Mesothelial cell of epicardium (in vitro differentiated cells): ENCODE measurements at regions not wholly inside any gene's neighbourhood (a gene's known extent, or its start where the extent isn't known, plus 50 kb on each side); places are given as distances from the start of the nearest gene placed in this dataset.
"Not testable (repeated sequence)": the region's sequence is repeated elsewhere in the genome, so short reads cannot be mapped to it uniquely, and the experiment has no call there.

Experiments used
- DNase-seq, 2 experiments: peaks; one replicate each; pipeline ENCODE4 v3.0.0; 2021; ENCODE audit warnings: low spot score in 2 of 2; ENCODE audit not compliant: unreplicated experiment in 2 of 2
- H3K27ac Mint-ChIP-seq: 2 replicates; pipeline ENCODE4 v1.8.0; 2021; ENCODE audit warnings: mixed read lengths
- H3K27me3 Mint-ChIP-seq: 2 replicates; pipeline ENCODE4 v1.8.0; 2021; ENCODE audit warnings: low read depth, mixed read lengths
- H3K36me3 Mint-ChIP-seq: 2 replicates; pipeline ENCODE4 v1.8.0; 2021; ENCODE audit warnings: mixed read lengths
- H3K4me1 Mint-ChIP-seq: 2 replicates; pipeline ENCODE4 v1.8.0; 2021; ENCODE audit warnings: mixed read lengths
- H3K4me3 Mint-ChIP-seq: 2 replicates; pipeline ENCODE4 v1.8.0; 2021; ENCODE audit warnings: mild to moderate bottlenecking, moderate library complexity, mixed read lengths
- H3K9me3 Mint-ChIP-seq: 2 replicates; pipeline ENCODE4 v1.8.0; 2021; ENCODE audit warnings: mixed read lengths
- TF ChIP-seq, protein P1 (sequence below): fragments of 200-600 bp; sonication (generic); IDR thresholded peaks from one replicate; pipeline ENCODE4 v1.5.0; 2021; ENCODE audit warnings: antibody characterized with exemption; ENCODE audit not compliant: unreplicated experiment

DNA sequence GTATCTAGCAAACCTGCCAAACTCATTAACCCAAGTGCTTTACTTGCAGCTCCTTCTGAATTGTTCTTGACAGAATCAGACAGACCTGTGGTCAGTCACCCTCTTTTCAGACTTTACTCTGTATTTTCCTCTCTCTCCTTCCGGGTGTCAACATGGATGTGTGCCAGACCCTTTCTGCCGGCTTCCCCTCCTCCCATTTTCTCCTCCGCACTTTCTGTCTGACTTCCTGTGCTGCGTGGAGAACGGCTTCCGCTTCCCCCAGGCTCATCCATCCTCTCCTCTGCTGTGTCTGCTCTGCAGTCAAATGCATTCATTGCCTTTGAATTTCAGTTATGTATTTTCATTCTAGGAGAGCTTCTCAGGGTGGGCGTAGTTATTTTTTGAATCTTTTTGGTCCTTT is 53.3 kb upstream of the LRPAP1 start:
- peaks cover 19% of the 10 kb centered on the region for H3K27me3 Mint-ChIP-seq
- not testable (repeated sequence) for H3K4me1 Mint-ChIP-seq, H3K9me3 Mint-ChIP-seq, DNase-seq, H3K4me3 Mint-ChIP-seq, H3K36me3 Mint-ChIP-seq
- H3K27ac Mint-ChIP-seq, result peak overlapping the region; percentile 85

DNA sequence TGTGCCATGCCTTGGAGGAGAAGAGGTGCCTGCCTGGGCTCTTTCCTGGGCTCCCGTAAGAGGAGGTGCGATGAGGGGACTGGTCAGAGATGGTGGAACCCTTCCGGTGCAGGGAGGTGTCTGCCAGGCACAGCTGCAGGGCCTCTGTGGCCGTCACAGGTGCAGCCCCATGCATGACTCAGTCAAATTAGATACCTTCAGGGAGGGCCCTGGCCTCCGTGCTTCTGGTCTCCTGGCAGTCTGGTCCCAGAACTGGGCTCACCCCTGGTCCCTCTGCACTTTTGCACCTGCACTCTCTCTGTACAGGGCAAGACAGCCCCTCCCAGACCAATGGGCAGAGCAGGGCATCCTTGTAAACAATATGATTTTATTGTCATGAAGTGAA is 49.9 kb upstream of the LRPAP1 start:
- Mint-ChIP-seq H3K4me3 (no peak overlapping the region), H3K27ac (no peak overlapping the region), H3K4me1 (peaks cover 5% of the 10 kb centered on the region), H3K9me3 (peaks cover 8% of the 10 kb centered on the region), H3K36me3 (no peaks in the 10 kb centered on the region), H3K27me3 (peaks cover 37% of the 10 kb centered on the region)
- no peak for DNase-seq
- TF ChIP-seq, protein P1, sequence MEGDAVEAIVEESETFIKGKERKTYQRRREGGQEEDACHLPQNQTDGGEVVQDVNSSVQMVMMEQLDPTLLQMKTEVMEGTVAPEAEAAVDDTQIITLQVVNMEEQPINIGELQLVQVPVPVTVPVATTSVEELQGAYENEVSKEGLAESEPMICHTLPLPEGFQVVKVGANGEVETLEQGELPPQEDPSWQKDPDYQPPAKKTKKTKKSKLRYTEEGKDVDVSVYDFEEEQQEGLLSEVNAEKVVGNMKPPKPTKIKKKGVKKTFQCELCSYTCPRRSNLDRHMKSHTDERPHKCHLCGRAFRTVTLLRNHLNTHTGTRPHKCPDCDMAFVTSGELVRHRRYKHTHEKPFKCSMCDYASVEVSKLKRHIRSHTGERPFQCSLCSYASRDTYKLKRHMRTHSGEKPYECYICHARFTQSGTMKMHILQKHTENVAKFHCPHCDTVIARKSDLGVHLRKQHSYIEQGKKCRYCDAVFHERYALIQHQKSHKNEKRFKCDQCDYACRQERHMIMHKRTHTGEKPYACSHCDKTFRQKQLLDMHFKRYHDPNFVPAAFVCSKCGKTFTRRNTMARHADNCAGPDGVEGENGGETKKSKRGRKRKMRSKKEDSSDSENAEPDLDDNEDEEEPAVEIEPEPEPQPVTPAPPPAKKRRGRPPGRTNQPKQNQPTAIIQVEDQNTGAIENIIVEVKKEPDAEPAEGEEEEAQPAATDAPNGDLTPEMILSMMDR, result no peak
